ENCODE measurements at regions not wholly inside any gene's neighbourhood (a gene's known extent, or its start where the extent isn't known, plus 50 kb on each side); places are given as distances from the start of the nearest gene placed in this dataset.

- TF ChIP-seq, protein P1, sequence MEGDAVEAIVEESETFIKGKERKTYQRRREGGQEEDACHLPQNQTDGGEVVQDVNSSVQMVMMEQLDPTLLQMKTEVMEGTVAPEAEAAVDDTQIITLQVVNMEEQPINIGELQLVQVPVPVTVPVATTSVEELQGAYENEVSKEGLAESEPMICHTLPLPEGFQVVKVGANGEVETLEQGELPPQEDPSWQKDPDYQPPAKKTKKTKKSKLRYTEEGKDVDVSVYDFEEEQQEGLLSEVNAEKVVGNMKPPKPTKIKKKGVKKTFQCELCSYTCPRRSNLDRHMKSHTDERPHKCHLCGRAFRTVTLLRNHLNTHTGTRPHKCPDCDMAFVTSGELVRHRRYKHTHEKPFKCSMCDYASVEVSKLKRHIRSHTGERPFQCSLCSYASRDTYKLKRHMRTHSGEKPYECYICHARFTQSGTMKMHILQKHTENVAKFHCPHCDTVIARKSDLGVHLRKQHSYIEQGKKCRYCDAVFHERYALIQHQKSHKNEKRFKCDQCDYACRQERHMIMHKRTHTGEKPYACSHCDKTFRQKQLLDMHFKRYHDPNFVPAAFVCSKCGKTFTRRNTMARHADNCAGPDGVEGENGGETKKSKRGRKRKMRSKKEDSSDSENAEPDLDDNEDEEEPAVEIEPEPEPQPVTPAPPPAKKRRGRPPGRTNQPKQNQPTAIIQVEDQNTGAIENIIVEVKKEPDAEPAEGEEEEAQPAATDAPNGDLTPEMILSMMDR (IDR thresholded peaks at IDR 0.05): no peak
- TF ChIP-seq POLR2A (IDR thresholded peaks at IDR 0.05): no peak
Measured at GRCh38 chr11:96854425-96854824, 464.6 kb downstream of the JRKL start.

All from Peyer's patch (tissue), 4 donors.